Hepatocyte (in vitro differentiated cells): ENCODE measurements at regions not wholly inside any gene's neighbourhood (a gene's known extent, or its start where the extent isn't known, plus 50 kb on each side); places are given as distances from the start of the nearest gene placed in this dataset.

Source experiments
- DNase-seq: peaks from one replicate; pipeline ENCODE4 v3.0.0-alpha.2; 2016; ENCODE audit warnings: low spot score
- H2AFZ ChIP-seq: fragments of 200-600 bp; sonication (generic); 2 replicates; pipeline ENCODE4 v1.6.0; 2016; ENCODE audit warnings: antibody characterized with exemption, mild to moderate bottlenecking
- H3K27ac ChIP-seq: fragments of 200-600 bp; sonication (generic); 2 replicates; pipeline ENCODE4 v1.5.1; 2016; ENCODE audit warnings: mild to moderate bottlenecking
- H3K27me3 ChIP-seq: fragments of 200-600 bp; sonication (generic); 2 replicates; pipeline ENCODE4 v1.6.1; 2016
- H3K36me3 ChIP-seq: fragments of 200-600 bp; sonication (generic); replicated peaks from 2 replicates; pipeline ENCODE4 v1.5.1; 2016; ENCODE audit warnings: low read depth; ENCODE audit not compliant: insufficient read depth
- H3K4me1 ChIP-seq: fragments of 200-600 bp; sonication (generic); 2 replicates; pipeline ENCODE4 v1.5.1; 2016; ENCODE audit warnings: mild to moderate bottlenecking, moderate library complexity; ENCODE audit not compliant: insufficient read depth
- H3K4me2 ChIP-seq: fragments of 200-600 bp; sonication (generic); 2 replicates; pipeline ENCODE4 v1.6.0; 2016
- H3K4me3 ChIP-seq: fragments of 200-600 bp; sonication (generic); 2 replicates; pipeline ENCODE4 v1.5.1; 2016; ENCODE audit warnings: mild to moderate bottlenecking
- H3K79me2 ChIP-seq: fragments of 200-600 bp; sonication (generic); 2 replicates; pipeline ENCODE4 v1.6.0; 2017; ENCODE audit warnings: mild to moderate bottlenecking
- H3K9me2 ChIP-seq: fragments of 200-600 bp; sonication (generic); replicated peaks from 2 replicates; pipeline ENCODE4 v1.6.0; 2017; ENCODE audit warnings: mild to moderate bottlenecking; ENCODE audit not compliant: insufficient read depth
- H3K9me3 ChIP-seq: fragments of 200-600 bp; sonication (generic); 2 replicates; pipeline ENCODE4 v1.5.1; 2016; ENCODE audit warnings: low read depth, mild to moderate bottlenecking
- H4K20me1 ChIP-seq: fragments of 200-600 bp; sonication (generic); 2 replicates; pipeline ENCODE4 v1.6.0; 2016; ENCODE audit warnings: mild to moderate bottlenecking; ENCODE audit not compliant: insufficient read depth, poor library complexity, severe bottlenecking
- CTCF ChIP-seq: fragments of 200-600 bp; sonication (generic); IDR thresholded peaks from 2 replicates; pipeline ENCODE4 v1.5.1; 2016; ENCODE audit warnings: antibody characterized with exemption, mild to moderate bottlenecking; ENCODE audit not compliant: poor library complexity
- EZH2 ChIP-seq: fragments of 200-600 bp; sonication (generic); IDR thresholded peaks from 2 replicates; pipeline ENCODE4 v1.6.1; 2016; ENCODE audit warnings: antibody characterized with exemption, mild to moderate bottlenecking, borderline replicate concordance
- EZH2phosphoT487 ChIP-seq: fragments of 200-600 bp; sonication (generic); IDR thresholded peaks from one replicate; pipeline ENCODE4 v1.6.1; 2018; ENCODE audit warnings: antibody characterized with exemption, mild to moderate bottlenecking, low read depth, moderate library complexity; ENCODE audit not compliant: unreplicated experiment, severe bottlenecking
- WGBS: methylation state at CpG from one replicate; pipeline ENCODE4 v1.1.6; 2016; ENCODE audit warnings: low lambda C conversion rate; ENCODE audit errors: missing lambda C conversion rate; 5-methylcytosine and 5-hydroxymethylcytosine counted together

- no peaks in the 10 kb centered on the region for H4K20me1 ChIP-seq
- no peaks in the 10 kb centered on the region for H3K9me3 ChIP-seq
Observed at GRCh38 chr4:22047793-22048192, 99.2 kb upstream of the KCNIP4 start.

GRCh38 chr4:22045051-22045630 lies 96.6 kb upstream of the KCNIP4 start:
- no peaks in the 10 kb centered on the region for H3K27me3 ChIP-seq
- no peaks in the 10 kb centered on the region for H4K20me1 ChIP-seq
- no peak overlapping the region for H3K4me3 ChIP-seq
- H3K9me2 ChIP-seq: no peaks in the 10 kb centered on the region
- H3K27ac ChIP-seq: no peak overlapping the region
- H3K4me2 ChIP-seq: no peak overlapping the region
- H3K79me2 ChIP-seq: no peaks in the 10 kb centered on the region
- no peak for DNase-seq
- TF ChIP-seq CTCF: no peak
- no peak for TF ChIP-seq EZH2phosphoT487
- TF ChIP-seq EZH2: no peak
- no peaks in the 10 kb centered on the region for H3K9me3 ChIP-seq
- H3K4me1 ChIP-seq: no peaks in the 10 kb centered on the region
- no peaks in the 10 kb centered on the region for H3K36me3 ChIP-seq
- H2AFZ ChIP-seq: no peak overlapping the region

More at GRCh38 chr4:22047793-22048192, 99.2 kb upstream of the KCNIP4 start:
- H3K79me2 ChIP-seq: no peaks in the 10 kb centered on the region
- WGBS: 96% methylated on average over 12 of the region's 12 CpGs
- no peak overlapping the region for H3K27ac ChIP-seq
- no peaks in the 10 kb centered on the region for H3K4me1 ChIP-seq
- no peak for DNase-seq
- TF ChIP-seq EZH2phosphoT487 (no peak), CTCF (no peak), EZH2 (no peak)
- no peak overlapping the region for H2AFZ ChIP-seq
- no peaks in the 10 kb centered on the region for H3K36me3 ChIP-seq
- no peaks in the 10 kb centered on the region for H3K9me2 ChIP-seq
- H3K4me2 ChIP-seq: no peak overlapping the region
- no peak overlapping the region for H3K4me3 ChIP-seq
- H3K27me3 ChIP-seq: no peaks in the 10 kb centered on the region

- Histone ChIP-seq H2AFZ (no peak overlapping the region), H3K9me3 (no peaks in the 10 kb centered on the region), H3K36me3 (no peaks in the 10 kb centered on the region), H3K4me1 (no peaks in the 10 kb centered on the region), H3K4me2 (no peak overlapping the region), H3K9me2 (no peaks in the 10 kb centered on the region), H3K79me2 (no peaks in the 10 kb centered on the region), H3K27me3 (no peaks in the 10 kb centered on the region), H3K4me3 (no peak overlapping the region), H3K27ac (no peak overlapping the region), H4K20me1 (no peaks in the 10 kb centered on the region)
- WGBS: 79% methylated on average over 1 of the region's 1 CpG
- no peak for DNase-seq
- TF ChIP-seq EZH2 (no peak), EZH2phosphoT487 (no peak), CTCF (no peak)
Observed at GRCh38 chr4:22031423-22031822, 82.9 kb upstream of the KCNIP4 start.

- no peaks in the 10 kb centered on the region for H3K27me3 ChIP-seq
- H4K20me1 ChIP-seq: no peaks in the 10 kb centered on the region
- H3K4me2 ChIP-seq: no peak overlapping the region
- no peak overlapping the region for H3K4me3 ChIP-seq
- no peak for DNase-seq
- no peaks in the 10 kb centered on the region for H3K9me3 ChIP-seq
- 85% methylated on average over 1 of the region's 1 CpG for WGBS
- H3K27ac ChIP-seq: no peak overlapping the region
- no peaks in the 10 kb centered on the region for H3K79me2 ChIP-seq
- no peaks in the 10 kb centered on the region for H3K9me2 ChIP-seq
- no peaks in the 10 kb centered on the region for H3K4me1 ChIP-seq
- TF ChIP-seq EZH2 (no peak), EZH2phosphoT487 (no peak), CTCF (no peak)
- H3K36me3 ChIP-seq: no peaks in the 10 kb centered on the region
- no peak overlapping the region for H2AFZ ChIP-seq
Observed at GRCh38 chr4:22030881-22031280, 82.3 kb upstream of the KCNIP4 start.
